ENCODE measurements at regions not wholly inside any gene's neighbourhood (a gene's known extent, or its start where the extent isn't known, plus 50 kb on each side); places are given as distances from the start of the nearest gene placed in this dataset.

- DNase-seq, result no peak
Measured at GRCh38 chr1:226816576-226816975, 53.8 kb upstream of the PSEN2 start.

DNA sequence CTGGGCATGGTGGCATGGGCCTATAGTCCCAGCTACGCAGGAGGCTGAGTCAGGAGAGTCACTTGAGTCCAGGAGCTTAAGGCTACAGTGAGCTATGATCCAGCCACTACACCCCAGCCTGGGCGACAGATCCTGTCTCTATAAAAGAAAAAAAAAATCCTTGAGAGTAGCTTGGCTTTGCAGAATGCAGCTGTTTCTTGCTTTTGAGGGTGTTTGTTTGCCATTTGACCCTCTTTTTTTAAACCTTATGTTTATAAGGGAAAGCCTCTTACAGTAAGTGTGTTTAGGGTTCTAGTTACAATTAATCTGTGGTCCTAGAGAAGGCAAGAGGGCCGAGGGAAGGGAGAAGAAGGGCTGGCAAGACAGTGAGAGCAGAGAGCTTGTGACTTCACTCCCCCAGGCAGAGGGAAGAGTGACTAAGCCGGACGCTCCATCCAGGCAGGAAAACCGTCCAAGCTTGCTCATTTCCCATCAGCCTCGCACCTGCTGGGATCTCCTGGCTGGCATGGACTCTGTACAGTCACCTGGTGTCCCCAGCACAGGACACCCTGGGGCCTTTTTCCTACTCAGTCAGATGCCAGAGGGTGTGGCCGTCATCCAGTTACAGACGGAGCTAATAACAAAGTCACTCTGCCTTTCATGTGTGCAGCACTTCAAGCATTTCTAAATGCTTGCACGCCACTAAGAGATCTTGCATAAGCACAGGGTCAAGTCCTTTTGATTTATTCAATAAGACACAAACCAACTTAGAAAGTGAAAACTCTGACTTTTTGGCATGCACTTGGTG is 55.5 kb upstream of the PSEN2 start:
- no peak for DNase-seq

GRCh38 chr1:226813671-226814591 is 56.5 kb upstream of the PSEN2 start:
- DNase-seq, result no peak

DNA sequence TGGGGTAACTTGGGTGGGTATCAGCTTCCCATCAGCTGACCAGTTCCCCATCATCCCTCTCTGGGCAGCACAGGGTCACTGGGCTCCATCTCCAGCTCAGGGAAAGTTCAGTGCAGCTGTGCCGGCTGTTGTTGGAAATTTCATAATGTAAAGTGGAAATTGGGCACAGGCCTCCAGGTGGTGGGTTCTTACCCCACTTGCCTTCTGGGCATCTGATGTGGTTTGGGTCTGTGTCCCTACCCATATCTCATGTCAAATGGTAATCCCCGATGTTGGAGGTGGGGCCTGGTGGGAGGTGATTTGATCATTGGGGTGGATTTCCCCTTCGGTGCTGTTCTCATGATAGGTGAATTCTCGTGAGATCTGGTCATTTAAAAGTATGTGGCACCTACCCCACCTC is 59.7 kb upstream of the PSEN2 start:
- DNase-seq, result no peak

DNA sequence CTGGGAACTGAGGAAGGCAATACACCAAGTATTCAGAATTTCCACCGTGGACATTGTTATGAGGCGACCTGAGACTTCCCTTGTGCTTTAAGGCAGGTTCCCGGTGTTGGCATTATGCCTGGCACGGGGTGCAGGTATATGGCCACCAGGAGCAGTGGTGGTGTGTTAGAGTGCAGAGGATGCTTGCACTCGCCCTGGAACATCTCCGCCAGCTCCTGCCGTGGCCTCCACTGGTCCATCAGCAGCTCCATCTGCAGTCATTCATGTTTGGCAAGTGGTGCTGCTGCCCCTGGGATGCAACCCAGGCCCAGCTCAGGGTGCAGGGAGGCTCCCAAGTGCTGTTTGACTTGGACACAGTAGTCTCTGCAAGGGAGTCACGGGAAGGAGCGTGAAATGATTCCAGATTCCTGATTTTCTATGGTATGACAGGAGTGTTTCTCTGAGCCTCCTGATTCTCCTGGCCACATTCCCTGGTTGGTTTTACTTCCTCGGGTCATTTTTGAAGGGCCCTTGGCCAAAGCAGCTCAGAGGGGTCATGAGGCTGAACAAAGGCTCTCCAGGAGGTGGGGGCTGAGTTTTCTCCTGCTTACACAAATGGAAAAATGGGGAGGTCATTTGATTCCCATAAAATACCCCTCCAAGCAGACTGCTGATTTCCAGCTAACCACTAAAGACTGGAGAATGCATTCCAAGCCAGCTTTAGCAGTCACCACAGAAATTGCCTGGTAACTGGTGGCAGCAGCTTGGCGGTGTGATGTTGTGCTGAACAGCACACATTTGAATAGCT is 60.4 kb upstream of the PSEN2 start:
- no peak for DNase-seq

- no peak for DNase-seq
Measured at GRCh38 chr1:226808501-226808900, 61.9 kb upstream of the PSEN2 start.

- DNase-seq, result no peak
Measured at GRCh38 chr1:226806988-226807387, 63.4 kb upstream of the PSEN2 start.

GRCh38 chr1:226804907-226805759 is 65.3 kb upstream of the PSEN2 start:
- DNase-seq, result no peak

DNA sequence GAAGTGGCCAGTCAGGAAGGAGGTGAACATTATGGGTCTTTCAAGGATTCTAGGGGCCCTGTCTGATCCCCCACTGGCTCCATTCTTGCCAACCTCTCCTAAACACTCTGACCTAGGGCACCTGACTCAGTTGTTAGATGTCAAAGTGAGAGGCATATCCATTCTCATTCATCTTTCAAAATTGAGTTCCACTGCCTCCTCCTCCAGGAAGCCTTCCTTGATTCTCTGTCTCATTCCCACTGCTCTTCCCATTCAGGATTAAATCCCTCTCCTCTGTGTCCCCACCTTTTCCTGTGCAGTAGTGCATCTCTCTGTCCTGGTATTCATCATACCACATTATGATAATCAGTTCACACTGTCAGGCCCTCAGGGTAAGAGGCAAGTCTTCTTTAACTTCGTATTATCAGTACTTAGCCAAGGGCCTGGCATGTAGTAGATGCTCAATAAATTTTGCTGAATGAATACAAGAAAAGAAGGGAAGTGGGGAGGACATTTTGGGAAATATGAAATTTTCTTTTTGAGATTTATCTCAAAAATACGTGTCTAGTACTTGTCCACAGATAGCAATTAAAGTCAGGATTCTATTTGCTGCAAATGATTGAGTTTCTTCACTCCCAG is 61.8 kb upstream of the ITPKB start:
- DNase-seq, result no peak

DNA sequence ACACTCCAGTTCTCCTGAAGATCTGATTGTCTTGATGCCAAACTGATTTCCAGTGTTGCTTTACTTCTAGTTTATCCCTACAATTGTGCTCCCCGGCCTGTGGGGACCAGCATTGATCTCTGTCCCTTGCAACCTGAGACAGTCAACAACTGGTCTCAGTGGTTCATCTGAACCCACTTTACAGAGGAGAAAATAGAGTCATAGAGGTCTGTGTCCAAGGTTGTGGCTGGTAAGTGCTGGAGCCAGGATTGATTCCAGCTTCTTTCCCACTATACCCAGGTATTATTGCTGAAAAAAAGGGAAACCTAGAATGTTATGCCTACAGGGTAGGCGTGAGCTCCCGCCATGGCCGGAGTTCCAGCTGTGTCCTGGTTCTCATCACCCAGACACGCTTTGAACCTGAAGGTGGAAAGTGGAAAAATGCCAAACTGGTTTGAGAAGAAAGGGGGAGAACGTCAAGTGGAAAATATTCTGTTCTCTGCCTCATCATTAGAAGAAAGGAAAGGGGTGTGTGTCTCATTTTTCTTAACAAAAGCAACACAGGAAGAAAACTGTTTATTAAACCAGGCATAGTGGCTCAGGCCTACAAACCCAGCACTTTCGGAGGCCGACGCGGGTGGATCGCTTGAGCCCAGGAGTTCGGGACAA is 60.7 kb upstream of the ITPKB start:
- DNase-seq, result no peak

- DNase-seq, result peak; percentile 80
Measured at GRCh38 chr1:226798427-226799411, 59.6 kb upstream of the ITPKB start.

- DNase-seq, result no peak
Measured at GRCh38 chr1:226797151-226797550, 58.1 kb upstream of the ITPKB start.

GRCh38 chr1:226793620-226794276 is 54.7 kb upstream of the ITPKB start:
- DNase-seq, result no peak

GRCh38 chr1:226792368-226792767 is 53.3 kb upstream of the ITPKB start:
- DNase-seq, result no peak

- DNase-seq, result peak; percentile 15
Measured at GRCh38 chr1:226790545-226791181, 51.6 kb upstream of the ITPKB start.

GRCh38 chr1:226788965-226789364 is 49.9 kb upstream of the ITPKB start:
- DNase-seq, result no peak

Measured in activated CD4-positive, alpha-beta T cell treated with anti-CD3 and anti-CD28 coated beads for 48 hours (primary cell).